ENCODE measurements at regions not wholly inside any gene's neighbourhood (a gene's known extent, or its start where the extent isn't known, plus 50 kb on each side); places are given as distances from the start of the nearest gene placed in this dataset.

- TF ChIP-seq CTCF (IDR thresholded peaks at IDR 0.05) (no peak), POLR2A (IDR thresholded peaks at IDR 0.05) (no peak)
These were observed 112.6 kb downstream of the SQOR start for GRCh38 chr15:45747426-45747825.

Measured in esophagus squamous epithelium (tissue), 4 donors.